GM18508 (cell line): ENCODE measurements at regions not wholly inside any gene's neighbourhood (a gene's known extent, or its start where the extent isn't known, plus 50 kb on each side); places are given as distances from the start of the nearest gene placed in this dataset.
"Not testable (repeated sequence)": the region's sequence is repeated elsewhere in the genome, so short reads cannot be mapped to it uniquely, and the experiment has no call there.

Source experiments
- ATAC-seq: cut with Tn5 transposase; IDR thresholded peaks from one replicate; pipeline ENCODE4 v1.9.1; 2021; ENCODE audit warnings: moderate number of reproducible peaks; ENCODE audit not compliant: insufficient read depth, unreplicated experiment

DNA sequence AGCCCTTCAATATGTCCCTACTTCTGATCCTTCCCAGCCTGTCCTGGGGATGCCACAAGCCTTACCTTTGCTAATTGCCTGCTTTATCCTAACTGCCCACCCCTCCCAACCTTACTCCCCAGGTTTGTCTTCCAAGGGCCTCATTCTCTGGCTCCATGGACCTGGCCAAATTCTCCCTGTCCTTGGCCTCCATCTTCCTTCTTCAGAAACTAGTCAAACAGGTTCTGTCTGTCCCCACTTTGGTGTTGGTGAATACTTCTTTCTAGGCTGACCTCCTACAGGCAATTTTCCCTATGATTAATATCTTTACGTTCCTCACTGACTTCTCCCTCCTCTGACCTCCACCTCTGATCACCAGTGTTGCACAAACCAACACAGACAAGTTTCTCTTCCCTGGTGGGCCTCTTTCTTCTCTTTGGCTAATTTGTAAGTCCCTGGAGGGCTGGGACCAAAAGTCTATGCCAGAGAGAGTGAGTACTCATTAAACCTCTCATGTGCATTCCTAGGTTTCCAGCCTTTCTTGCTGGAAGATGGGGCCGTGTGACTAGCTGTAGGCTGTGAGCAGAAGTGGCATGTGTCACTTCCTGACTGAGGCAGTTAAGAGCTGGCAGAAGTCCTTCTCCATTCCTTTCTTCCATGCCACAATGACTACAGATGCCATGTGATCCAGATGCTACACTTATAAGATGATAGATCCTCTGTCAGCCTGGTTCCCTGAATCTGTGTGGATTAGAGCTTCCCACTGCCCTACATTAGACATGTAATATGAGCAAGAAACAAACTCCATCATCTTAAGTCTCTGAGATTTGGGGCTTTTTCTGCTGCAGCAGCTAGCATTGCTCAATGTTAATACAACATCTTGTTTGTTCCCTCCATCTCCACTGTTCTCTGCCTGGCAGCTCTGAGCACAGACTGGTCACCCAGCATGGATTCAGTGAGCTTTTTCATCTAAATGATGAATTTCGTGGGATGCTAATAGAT lies 382.7 kb downstream of the RPS24 start:
- ATAC-seq: no peak

DNA sequence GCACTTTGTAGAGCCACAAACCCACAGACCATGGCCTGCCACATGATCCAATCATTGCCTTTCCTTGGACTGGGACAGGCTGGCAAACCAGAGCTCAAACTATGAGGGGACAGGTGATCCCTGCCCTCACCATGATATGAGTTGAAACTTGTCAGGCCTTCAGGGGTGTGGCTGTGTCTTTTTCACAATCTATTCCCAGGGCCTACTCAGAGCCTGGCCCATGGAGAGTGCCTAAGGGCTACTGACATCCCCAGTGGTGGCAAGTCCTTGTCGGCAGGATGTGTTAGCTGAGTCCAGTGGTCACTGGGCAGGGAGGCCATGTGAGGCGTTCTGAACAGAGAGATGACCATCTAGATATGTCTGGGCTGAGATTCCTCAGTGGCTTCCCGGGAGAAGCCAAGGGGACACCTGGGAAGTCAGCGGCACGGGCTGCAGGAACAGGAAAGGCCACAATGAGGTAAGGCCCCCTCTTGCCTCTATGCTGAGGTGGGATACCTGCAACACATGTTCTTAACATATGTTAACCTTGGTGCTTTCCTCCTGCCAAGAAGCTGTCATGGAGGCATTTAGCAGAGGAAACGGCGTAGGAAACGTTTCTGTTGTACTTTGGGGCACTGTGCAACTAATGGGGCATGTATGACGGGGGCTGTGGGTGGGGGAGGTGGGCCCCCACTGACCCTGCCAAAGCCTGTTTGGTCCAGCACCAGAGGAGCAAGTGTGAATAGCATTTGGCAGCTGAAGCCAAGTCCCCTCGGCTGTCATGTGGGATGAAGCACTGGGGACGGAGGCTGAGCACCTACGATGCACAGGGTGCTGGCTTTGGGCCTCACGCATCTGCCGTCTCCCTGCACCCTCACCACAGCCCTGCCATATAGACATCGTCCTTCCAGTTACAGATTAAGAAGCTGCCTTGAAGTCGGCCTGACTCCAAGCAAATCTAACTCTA lies 384.0 kb downstream of the RPS24 start:
- ATAC-seq: no peak

DNA sequence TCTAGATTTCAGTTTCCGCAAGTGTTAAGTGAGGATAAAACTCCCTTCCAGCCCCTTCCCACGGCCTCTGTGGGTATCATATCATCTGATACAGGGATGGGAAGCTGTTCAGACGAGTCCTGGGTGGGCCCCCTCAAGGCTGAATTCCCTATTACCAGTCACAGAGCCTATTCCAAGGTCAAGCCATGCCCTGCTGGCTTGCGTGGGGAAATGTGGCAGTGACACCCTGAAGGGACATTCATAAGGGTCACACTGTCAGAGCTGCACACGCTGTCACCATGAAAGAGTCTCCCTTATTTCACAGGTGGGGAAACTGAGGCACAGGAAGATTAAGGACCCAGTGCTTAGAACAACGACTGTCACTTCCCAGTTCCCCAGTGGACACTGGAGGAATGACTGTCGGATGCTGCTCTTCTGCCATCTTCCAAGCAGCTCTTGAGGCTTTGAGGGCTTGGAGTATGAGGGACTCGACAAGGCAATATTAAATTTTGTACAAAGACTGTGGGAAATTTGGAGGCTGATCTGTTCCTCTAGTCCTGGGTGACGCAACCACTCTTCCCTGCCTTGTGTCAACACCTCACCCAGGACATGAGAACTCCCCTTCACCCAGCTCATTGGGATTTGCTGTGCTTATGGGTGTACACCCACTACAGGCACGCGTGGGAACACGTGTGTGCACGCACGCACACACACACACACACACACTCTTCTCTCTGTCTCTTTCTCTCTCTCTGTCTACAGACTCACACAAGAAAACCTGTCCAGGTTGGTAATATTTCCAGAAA lies 386.0 kb downstream of the RPS24 start:
- no peak for ATAC-seq

DNA sequence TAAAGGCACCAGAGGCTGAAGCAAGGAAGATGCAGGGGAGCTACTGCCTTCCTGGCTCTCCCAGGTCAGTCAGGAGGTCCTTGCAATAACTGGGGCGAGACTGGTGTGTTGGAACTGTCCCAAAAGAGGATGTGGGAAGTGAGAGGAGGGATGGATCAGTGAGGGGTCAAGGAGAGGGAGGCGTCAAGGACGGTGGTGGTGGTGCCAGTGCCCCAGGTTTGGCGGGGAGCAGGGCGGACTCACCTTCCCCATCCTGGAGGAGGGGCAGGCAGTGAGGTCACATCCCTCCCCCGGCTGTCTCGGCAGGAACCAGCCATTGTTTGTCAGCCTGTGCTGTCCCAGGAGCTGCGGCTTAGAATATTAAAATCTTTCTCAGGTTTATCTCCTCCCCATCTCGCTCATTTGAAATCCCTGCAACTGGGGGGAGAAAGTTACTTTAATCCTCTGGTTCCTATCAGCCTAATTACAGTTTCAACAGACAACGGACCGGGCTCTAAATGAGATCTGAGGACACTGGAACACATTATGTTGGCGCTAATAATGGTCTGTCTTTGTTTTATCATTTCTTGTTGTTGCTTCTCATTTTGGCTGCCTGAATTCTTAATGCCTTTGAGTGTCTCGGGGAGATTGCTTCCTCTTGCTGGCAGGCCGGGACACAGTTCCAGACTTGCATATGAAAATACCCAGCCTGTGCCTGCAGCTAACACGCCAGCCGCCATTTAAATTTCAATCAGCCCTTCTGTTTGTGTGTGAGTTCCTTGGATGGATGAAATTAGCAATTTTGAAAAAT lies 387.5 kb downstream of the RPS24 start:
- no peak for ATAC-seq

DNA sequence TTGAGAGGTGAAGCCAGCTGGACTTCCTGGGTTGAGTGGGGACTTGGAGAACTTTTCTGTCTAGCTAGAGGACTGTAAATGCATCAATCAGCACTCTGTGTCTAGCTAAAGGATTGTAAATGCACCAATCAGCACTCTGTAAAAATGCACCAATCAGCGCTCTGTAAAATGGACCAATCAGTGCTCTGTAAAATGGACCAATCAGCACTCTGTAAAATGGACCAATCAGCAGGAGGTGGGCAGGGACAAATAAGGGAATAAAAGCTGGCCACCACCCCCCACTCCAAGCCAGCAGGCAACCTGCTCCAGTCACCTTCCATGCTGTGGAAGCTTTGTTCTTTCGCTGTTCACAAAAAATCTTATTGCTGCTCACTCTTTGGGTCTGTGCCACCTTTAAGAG lies 390.4 kb downstream of the RPS24 start:
- ATAC-seq: not testable (repeated sequence)

DNA sequence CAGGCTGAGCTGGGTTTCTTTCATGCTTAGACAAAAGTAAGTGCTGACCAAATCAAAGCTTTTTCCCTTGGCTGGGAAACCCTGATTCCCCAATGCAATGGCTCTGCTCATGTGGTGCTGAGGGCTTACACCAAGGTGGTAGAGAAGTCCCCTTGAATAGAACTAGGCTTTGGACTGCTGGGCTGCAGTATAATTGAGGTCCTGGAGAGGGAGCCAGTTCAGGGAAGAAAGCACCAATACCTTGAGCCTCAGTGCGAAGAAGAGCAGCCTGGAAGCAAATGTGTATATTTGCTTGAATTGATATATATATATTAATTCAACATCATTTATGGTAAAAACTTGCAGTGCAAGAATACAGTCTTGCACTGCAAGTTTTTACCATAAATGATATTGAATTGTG lies 391.1 kb downstream of the RPS24 start:
- ATAC-seq: no peak

DNA sequence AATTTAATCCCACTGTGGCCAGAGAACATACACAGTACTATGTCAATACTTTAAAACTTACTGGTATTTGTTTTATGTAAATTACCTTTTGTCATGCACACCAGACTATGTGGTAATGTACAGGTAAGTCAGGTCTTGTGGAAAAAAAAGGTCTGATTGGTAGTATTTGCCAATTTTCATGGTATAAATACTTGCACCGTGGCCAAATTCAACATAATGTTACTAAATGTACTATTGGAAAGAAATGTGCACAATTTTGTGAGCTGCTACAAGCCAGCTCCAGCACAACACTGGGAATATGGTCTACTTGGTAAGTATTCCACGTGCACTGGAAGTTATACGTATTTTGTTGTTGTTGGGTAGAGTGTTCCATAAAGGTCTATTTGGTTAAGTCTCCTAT lies 392.5 kb downstream of the RPS24 start:
- ATAC-seq: no peak

DNA sequence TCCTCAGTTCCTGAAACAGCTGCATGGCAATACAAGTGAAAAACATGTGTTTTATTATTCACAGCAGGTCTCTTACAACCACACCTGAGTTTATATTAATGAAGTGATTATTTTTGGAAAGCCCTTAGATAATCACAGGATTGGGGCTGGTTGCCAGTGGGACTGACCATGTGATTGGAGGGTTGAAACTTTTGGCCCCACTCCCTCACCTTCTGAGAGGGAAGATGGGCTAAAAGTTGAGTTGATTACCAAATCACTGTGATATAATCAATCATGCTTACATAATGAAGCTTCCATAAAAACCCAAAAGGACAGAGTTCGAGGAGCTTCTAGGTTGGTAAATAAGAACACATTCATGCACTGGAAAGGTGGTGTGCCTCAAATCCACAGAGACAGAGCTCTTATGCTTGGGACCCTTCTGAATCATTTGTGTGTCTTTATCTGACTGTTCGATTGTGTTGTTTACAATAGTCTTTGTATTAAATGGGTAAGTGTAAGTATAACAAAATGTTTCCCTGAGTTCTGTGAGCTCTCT lies 393.9 kb downstream of the RPS24 start:
- no peak for ATAC-seq

DNA sequence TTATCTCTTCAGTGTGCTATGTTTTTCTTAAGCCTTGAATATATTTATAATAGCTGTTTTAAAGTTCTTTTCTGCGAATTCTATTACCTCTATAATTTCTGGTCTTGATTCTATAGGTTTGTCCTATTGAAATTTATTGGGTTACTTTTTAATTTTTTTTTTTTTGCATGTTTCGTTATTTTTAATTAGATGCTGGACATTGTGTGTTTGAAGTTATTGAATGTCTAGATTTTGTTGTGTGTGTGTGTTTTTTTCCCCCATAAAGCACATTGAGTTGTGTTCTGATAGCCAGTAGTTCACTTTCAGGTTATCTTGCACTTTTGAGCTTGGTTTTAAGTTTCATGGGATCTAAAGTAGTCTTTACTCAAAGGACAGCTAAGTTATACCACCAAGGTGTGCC lies 394.9 kb downstream of the RPS24 start:
- ATAC-seq: no peak

DNA sequence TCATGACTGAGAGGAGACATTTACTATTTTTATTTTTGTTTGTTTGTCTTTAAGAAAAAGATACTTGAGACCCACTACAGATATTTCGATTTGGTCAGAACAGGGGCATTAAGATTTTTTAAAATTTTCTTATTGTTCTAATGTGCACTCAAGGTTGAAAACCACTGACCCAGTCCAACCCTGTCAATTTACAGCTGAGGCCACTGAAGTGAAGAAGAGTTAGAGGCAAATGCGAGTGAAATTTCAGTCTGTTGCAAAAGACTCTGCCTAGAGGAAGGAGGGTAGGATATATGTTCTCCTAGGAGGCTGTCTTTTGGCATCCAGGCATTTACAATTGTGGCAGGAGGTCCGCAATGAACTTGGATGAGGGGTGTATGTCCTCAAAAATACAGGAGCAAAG lies 396.3 kb downstream of the RPS24 start:
- no peak for ATAC-seq

DNA sequence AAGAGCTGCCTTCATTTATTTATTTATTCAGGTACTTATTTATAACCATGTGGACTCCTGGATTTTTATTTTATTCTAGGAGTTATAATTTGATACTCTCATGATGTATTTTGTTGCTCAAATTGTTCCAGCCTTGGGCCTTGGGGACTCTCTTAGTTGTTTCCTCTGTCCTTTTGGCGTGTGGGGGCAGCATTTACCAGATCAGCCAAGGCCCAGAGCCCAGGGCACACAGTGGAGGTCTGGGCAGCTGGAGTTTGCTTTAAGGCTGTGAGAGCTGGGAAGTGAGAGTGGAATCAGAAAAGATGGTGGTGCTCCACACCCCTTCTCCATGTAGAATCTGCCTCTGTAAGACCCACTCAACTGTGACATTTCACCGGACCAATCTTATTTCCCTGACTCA lies 398.9 kb downstream of the RPS24 start:
- no peak for ATAC-seq

DNA sequence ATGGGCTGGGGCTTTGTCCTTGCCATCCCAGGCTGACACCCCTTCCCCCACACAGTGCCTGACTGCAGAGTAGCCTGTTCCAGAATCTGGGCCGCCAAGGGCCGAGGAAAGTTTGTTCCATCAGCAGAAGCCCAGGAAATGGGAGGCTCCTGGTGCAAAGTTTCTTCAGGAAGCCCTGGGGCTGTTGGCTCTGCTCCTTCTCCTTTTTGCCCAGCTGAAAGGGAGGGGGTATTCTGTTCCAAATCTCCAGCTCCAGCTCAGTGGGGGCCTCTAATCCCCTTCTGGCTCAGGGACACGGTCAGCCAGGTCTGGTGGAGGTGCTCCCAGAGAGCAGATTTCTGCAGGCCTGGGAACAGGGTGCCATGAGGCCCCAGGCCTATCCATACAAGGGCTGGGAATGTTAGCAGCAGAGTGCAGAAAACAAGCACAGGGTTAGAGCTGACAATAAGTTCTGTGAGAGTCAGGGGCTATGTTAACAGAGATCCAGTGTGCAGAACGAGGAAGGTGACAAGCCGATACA lies 399.5 kb downstream of the RPS24 start:
- ATAC-seq: no peak

DNA sequence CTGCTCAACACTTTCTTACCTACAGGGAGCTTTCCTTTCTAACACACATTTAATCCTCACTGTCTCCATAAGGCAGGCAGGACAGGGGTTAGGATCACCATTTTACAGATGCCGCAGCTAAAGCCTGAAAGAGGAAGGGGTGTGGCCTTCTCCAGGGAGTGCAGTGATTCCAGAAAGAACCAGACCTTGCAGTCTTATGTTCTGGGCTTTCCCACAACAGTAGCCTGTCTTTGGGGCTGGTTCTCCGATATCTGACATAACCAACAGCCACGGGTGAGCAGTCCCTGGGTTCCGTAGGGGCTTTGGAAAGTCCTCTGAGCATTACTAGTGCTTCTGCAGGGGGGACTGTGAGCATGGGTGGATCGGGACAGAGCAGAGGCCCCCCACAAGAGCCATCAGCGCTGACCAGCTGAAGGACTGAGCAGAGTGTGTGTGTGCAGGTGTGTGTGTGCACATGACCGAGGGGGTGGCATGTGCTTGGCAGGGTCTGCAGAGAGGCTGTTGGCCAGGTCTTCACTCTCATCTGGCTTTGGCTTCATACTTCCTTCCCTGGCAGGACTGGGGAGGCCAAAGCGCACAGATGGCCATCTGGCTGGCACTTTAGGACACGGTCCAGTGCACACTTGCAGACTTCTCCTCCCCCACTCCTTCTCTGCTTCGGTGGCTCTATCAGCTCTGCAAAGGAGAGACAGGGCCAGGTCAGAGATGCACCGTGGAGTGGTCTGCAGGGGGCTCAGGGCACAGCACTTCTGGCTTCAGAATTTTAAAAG lies 400.3 kb downstream of the RPS24 start:
- no peak for ATAC-seq

DNA sequence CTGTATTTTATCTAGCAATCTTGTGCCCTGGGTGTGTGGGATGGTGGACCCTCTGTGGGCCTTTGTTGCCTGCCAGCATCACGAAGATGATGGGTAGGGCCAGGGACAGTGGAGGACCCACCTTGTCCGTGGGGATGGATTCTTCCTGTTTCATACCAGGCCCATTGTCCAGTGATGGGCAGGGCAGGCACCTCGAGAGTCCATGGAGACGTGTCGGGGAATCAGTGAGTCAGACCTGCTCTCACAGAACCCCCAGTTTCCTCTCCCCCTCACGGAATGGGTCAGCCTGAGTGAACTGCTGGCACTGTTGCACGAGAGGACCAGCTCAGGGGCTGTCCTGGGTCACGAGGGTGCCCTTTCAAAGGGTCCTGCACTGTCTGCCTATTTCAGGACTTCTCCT lies 401.2 kb downstream of the RPS24 start:
- ATAC-seq: no peak

DNA sequence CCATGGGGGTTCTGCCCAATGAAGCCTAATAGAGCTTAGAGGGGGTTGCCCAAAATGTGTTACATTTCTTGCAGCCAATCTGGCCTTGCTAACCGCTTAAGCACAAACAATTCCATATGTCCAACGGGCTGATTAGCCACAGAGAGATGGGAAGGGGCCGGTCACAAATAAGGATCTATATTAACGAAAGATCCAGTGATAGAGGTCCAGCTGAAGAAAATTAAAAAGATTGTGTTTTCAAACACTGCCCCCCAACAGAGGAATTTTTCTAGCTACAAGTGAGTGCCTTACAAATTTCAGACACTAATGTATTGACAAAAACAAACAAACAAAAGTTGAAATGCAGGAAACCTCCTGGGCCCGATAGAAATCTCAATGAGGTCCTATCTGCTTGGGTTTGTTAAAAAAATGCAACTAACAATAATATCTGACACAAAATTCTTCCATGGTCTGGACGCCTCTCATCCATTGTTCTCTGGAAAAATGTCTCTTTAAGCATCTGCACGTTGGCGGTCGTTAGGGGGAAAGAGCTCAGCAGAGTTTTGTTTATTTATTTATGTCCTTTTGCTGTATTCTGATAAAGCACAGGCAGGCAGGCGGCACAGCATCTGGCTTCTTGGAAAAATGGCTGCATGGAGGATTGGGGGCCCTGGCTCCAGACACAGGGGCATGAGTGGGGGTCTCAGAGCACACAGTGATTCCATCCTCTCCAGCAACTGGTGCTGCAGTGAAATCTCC lies 402.0 kb downstream of the RPS24 start:
- no peak for ATAC-seq

DNA sequence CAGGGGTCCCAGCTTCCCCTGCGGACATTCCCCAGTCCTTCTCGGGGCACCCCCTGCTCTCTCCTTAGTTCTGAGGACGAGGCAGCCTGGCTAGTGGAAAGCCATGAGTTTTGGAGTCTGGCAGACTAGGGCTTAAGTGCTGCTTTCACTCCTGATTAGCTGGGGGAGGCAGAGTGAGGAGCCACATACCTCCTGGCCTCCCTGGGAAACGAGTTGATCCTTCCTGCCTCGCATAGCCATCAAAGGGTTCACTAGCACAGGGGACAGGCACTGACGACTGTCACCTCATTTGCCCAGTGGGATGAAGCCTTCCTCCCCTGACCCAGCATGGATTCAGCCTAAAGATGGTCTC lies 402.5 kb downstream of the RPS24 start:
- no peak for ATAC-seq

DNA sequence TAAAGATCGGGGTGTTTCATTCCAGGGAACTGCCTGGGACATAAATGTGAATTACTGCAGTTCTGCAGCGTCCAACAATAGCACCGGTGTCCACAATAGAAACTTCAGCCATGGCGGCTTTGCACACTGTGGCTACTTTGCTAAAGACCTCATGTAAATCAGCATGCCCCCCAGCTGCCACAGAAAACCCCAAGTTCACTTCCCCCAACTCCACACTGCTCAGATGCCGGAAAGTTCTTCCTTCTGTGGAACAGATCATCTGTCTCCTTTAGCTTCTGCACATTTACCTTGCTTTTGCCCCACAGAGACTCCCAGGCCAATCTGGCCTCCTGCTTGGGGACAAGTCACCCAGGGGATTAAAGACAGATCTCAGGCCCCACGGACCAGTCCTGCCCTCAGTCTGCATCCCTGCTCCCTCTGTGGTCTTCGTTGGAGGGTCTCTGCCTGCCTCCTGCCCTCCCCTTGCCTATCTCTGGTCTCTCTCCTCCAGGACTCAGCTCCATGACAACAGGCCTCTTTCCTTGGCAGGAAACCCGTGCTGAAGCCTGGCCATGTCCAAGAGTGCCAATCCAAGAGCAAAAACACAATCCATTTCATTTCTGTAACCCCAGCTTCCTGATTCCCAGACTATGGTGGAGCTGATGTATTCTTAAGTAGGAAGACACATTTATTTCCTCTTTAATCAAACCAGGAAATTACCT lies 403.2 kb downstream of the RPS24 start:
- no peak for ATAC-seq
